ENCODE measurements at regions not wholly inside any gene's neighbourhood (a gene's known extent, or its start where the extent isn't known, plus 50 kb on each side); places are given as distances from the start of the nearest gene placed in this dataset.
"Not testable (repeated sequence)": the region's sequence is repeated elsewhere in the genome, so short reads cannot be mapped to it uniquely, and the experiment has no call there.

DNA sequence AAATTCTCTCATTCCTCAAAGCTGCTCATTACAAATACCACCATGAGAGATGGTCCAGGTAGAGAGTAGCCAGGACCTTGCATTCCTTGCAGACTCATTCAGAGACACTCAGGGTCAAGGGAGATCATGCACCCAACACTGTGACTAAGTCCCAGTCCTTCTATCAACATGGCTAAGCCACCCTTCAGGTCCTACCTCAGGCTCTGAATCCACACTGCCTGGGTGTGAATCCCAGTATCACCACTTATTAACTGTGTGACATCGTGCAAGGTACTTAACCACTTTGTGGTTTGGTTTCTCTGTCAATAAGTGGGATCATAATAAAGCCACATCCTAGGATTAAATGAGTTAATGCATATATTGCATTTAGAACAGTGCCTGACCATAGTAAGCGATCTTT lies 124.1 kb upstream of the NEIL3 start:
- DNase-seq (ENCODE audit: low spot score), result no peak

DNA sequence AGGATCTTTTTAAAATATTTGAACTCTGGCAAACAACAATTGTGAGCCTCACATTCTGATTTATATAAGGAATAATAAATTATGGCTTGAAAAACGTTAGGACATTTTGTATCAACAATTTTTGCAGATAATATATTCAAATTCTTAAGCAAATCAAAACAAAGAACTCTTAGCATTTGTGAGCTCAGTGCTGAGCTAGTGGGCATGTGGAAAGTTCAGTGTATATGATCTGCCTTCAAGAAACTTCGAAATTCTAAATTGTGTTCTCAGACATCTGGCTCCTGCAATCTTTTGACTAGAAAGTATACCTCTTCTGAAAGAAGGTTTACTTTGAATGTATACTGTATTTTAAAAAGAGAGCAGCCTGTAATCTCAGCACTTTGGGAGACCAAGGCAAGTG lies 122.3 kb upstream of the NEIL3 start:
- no peak for DNase-seq (ENCODE audit: low spot score)

DNA sequence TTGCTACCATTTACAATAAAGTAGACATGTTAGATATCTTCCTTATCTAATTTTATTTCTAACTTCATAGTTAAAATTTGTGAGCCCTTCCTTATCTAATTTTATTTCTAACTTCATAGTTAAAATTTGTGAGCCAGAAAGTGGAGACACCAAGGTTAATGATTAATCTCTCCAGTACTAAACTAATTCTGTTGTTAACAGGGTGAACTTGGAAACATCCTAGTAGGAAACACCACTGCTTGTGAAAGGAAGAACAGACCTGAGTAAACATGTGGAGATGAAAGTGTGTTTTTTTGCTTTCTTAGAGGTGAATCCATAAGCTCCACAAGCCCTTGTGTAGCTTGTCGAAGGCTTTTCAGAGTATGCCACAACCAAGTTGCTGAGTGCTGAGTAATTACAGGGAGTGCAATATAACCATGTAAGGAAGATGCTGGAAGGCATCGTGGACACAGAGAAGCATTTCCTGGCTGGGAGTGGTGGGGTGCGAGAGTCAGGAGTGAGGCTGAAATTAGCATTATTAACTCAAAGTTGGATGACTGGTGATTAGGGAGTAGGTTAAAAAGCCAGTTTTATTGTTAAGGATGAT lies 118.6 kb upstream of the NEIL3 start:
- DNase-seq (ENCODE audit: low spot score), result no peak

DNA sequence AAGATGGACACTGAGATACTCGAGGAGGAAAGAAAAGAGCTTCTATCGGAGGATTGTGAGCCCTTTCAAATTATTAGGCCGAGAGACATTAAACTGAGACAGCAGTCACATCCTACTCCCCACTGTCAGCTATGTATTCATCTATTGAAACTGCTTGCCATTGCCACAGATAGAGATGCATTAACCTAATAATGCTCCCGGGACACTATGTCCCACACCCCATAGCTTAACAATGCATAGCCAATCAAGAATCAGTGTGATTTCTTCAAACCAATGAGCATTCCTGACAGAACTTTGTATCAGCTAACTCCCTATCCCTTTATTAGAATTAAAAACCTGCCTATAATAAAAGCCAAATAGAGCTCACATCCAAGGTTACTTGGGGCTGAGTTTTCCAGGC lies 118.1 kb upstream of the NEIL3 start:
- no peak for DNase-seq (ENCODE audit: low spot score)

DNA sequence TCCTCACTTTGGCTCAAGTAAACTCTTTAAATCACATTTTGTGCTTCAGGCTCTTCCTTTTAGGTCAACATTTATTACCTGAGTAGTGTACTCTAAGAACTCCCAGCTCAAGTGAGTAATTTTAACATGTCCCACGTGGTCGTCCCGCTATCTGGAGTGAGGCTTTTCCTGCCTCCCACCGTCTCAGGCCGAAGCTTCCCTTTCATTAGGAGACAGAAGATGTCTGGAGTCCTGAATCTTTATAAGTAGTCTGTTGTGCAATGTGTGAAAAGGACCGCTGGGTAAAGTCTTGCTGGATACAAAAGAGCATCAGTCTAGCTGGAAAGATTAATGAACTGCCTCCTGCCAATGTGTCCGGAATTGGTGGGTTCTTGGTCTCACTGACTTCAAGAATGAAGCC lies 117.7 kb upstream of the NEIL3 start:
- DNase-seq (ENCODE audit: low spot score), result no peak

DNA sequence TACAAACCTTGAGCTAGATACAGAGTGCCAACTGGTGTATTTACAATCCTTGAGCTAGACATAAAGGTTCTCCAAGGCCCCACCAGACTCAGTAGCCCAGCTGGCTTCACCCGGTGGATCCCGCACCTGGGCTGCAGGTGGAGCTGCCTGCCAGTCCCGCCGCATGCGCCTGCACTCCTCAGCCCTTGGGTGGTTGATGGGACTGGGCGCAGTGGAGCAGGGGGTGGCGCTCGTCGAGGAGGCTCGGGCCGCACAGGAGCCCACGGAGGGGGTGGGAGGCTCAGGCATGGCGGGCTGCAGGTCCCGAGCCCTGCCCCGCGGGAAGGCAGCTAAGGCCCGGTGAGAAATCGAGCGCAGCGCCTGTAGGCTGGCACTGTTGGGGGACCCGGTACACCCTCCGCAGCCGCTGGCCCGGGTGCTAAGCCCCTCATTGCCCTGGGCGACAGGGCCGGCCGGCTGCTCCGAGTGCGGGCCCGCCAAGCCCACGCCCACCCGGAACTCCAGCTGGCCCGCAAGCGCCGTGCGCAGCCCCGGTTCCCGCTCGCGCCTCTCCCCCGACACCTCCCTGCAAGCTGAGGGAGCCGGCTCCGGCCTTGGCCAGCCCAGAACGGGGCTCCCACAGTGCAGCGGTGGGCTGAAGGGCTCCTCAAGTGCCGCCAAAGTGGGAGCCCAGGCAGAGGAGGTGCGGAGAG lies 116.5 kb upstream of the NEIL3 start:
- not testable (repeated sequence) for DNase-seq (ENCODE audit: low spot score)

DNA sequence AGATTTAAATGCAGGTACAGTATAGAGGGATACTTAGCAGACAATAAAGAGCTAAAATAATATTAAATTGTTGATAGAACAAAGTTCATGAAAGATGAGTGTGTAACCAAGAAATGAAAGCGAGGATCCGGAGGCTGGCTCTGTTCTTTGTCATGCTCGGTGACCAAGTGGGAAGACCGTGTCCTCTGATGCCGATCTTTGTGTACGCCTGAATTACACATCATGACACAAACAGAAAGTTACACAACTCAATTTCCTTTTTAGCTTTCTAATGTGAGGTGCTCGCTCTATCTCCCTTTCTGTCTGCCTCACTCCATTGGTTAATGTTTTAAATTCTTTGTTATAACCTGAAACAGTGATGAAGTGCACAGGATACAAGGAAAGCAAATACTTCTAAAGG lies 114.8 kb upstream of the NEIL3 start:
- no peak for DNase-seq (ENCODE audit: low spot score)

DNA sequence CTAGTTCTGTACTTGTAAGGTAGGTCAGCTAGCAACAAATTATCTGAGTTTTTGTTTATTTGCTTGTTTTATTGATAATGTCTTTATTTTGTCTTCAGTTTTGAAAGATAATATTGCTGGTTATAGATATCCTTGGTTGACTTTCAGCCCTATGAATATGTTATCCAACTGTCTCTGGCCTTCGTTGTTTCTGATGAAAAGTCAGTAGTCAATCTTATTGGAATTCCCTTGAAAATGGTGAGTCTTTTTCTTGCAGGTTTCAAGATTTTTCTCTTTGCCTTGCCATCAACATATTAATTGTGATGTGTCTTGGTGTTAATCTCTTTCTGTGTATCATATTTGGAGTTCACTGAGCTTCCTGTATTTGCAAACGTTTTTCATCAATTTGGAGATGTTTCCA lies 113.1 kb upstream of the NEIL3 start:
- DNase-seq (ENCODE audit: low spot score), result no peak

DNA sequence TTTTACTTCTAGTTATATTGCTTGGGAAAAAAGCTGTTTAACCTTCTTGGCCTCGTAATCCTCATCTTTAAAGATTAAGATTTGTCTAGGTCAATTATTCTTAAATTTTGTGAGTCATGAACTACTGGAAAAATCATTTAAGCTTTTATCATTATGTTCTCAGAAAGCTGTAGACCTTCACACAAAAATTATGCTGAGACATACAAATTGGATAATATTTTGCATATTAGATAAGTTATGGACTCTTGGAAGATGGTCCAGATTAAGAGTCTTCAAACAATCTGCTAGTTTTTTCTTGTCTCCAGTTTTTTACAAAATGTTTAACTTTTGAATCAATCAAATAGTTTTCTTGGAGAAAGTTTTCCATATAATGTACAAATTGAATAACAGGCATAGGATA lies 108.1 kb upstream of the NEIL3 start:
- no peak for DNase-seq (ENCODE audit: low spot score)

DNA sequence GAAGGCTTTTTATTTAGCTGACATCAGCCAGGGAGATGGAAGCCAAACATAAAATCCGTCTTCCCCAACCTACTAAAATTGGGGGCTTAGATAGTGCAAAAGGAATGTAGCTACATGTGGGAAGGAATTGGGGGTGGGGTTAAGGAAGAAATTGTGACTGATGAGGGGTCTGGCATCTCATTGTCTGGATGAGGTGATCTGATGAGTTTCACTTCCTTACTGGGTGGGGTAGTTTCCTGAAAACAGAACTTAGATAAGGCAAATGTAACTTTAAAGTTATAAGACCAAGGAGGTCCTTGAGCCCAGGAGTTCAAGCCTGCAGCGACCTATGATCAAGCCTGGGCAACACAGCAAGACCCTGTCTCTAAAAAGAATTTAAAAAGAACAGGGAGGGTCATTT lies 105.5 kb upstream of the NEIL3 start:
- DNase-seq (ENCODE audit: low spot score), result no peak

DNA sequence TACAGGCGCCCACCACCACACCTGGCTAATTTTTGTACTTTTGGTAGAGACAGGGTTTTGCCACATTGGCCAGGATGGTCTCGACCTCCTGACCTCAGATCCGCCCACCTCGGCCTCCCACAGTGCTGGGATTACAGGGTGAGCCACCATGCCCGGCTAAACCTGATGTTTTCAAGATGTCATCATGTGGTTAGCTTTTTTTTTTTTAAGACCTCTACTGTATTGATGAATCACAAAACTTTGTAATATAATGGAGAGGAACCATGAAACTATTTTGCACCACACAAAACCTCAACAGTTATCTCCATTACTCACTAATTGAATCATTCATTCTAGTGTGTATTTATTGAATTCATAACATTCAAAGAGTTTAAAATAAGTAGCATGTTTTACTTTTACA lies 94.7 kb upstream of the NEIL3 start:
- no peak for DNase-seq (ENCODE audit: low spot score)

DNA sequence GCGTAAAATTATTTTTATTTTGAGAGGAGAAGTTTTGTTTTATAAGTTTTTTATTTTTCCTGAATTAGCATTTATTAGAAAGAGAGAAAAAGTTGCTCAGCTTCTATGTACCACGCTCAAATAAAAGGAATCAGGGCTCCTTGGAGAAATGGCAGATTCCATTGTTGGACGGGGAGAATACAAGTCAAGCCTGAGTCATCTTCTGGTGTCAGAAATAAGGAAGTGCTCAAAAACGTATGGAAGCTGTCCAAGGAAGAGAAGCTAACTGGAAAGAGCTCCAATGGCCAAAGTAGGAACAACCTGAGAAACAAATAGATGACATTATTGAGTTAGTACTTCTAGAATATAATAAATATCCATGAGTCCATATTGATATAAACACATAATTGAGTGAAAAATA lies 89.3 kb upstream of the NEIL3 start:
- DNase-seq (ENCODE audit: low spot score), result no peak

DNA sequence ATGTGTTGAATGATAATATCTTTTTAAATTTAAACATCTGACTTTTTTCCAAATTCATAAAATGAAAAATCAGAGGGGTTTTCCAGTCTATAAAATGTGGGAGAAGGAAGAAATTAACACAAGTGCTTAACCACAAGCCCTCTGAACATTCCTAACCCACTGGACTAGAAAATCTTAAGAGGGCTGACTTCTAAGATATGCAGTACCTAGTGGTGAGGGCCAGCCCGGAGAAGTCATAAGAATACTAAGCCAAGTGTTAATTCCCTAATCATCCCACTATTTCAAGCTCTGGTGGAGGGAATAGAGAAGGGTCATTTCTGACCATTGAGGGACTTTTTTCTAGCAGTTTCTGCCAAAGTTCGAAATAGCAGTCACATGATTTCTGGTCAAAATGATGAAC lies 86.9 kb upstream of the NEIL3 start:
- DNase-seq (ENCODE audit: low spot score), result no peak

DNA sequence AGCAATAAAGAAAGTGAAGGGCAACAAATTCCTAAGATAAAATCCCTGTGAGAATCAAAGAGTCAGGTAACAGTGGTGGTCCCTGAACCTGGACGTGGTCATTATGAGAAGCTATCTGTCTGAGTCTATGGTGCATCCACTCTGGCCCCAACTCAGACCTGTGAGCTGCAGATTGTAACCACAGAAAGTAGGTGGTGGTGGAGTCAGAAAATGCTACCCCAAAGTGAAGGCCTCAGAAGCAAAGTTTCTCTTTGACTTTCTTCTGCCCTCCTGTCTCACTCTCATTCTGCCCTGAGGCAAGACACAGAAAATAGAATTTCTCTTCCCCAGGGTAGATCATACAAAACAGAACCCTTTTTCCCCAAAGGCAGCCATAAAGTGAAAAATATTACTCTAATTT lies 84.1 kb upstream of the NEIL3 start:
- DNase-seq (ENCODE audit: low spot score), result no peak

DNA sequence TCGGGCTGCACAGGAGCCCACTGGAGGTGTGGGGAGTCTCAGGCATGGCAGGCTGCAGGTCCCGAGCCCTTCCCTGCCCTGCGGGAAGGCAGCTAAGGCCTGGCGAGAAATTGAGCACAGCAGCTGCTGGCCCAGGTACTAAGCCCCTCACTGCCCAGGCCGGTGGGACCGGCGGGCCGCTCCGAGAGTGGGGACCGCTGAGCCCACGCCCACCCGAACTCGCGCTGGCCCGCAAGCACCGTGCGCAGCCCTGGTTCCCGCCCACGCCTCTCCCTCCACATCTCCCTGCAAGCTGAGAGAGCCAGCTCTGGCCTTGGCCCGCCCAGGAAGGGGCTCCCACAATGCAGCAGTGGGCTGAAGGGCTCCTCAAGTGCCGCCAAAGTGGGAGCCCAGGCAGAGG lies 82.0 kb upstream of the NEIL3 start:
- DNase-seq (ENCODE audit: low spot score), result no peak

DNA sequence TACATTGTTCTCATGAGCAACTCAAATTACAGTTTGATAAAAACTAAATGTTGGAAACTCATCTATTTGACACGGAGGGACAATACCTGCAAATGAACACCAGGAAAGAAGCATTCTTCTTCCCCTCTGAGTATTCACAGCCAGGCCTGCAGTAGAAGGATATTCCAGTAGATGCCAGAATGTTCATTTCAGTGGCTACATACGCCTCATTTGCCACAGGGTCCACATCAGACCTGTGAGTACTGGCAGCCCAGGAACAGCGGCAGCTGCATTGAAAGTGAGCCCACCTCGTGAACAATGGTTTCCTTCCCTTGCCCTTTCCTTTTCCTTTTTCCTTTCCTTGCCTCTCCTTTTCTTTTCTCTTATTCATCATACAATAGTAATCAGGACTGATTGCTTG lies 81.1 kb upstream of the NEIL3 start:
- no peak for DNase-seq (ENCODE audit: low spot score)

DNA sequence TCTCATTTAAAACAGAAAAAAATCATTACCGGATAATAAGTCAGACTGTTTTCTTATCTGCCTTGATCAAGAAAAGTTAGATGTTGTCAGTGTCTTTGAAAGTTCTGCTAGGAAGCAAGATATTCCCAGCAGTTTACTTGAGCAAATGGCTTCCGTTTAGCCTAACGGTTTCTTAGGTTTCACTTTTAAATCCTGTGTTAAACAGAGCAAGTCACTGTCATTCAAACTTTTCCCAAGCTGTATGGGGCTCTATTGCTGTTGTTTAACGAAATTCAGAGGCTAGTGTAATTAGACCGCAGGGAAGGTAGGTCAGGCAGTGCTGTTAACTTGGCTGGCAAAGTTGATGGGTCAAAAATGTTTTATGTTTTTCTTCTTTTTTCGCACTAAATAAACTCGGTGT lies 80.3 kb upstream of the NEIL3 start:
- DNase-seq (ENCODE audit: low spot score), result no peak

DNA sequence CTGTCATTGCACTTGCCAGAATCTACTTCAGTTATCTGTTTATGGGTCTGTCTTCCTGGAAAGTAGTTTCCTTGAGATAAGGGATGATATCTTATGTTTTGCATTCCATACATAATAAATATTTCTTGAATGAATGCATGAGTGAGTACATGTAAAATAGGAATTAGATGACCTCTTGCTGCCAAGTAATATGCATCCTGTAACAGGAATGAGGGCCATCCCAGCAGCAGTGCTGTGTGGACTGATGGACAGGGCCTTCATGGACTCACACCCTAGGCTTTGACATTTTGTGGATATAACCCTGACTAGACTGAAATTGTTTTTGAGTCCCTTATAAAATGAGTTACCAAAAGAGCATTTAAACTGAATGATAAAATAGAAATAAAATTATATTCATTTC lies 77.2 kb upstream of the NEIL3 start:
- DNase-seq (ENCODE audit: low spot score), result no peak

DNA sequence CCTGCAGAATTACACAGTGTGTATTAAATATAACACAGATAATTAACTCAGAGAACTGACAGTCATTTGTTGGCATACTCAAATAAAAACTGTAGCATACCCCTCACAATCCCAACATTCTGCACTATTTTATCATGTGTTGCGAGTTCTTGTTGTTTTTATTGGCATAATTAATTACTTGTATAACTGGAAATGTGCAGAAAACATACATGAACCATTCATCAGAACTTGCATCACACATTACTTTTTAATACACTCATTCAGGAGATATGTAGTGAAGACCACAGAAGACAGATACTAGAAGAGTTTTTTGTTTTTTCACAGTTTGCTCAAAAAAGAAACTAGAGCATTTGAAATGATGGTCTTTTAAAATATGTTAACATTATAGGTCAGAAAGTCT lies 74.6 kb upstream of the NEIL3 start:
- DNase-seq (ENCODE audit: low spot score), result no peak

DNA sequence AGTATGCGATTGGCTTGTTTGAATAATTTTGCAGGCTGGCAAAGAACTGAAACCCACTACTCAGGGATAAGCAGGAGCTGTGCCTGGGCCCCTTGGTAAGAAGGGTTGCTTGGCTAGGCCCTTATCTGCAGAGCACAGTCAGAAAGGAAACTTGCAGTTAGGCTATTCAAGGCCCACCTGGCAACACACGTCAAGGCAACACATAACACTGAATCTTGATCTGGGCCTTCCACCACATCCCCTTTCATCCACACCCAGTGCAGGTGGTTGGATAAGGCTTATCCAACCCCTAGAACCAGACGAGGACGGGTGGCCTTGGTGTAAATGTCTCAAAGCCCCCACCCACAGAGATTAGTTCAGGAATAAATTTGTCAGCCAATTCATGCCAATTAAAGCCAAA lies 72.8 kb upstream of the NEIL3 start:
- DNase-seq (ENCODE audit: low spot score), result no peak

DNA sequence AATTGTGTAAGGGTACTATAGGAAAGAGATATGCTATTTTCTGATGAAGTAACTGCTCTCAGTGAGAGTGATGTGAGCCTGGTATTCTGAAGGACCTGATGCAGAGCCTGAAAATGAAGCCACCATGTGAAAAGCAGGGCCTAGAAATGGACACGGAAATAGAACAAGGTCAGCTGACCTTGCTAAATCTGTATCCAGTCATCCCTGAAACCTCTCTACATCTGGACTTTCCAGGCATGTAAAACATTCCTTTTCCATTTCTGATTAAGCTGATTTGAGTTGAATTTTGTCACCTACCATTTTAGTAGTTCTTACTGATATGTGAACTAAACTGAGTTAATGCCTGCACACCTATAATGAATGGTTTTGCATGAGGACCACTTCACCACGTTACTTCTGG lies 72.4 kb upstream of the NEIL3 start:
- no peak for DNase-seq (ENCODE audit: low spot score)

DNA sequence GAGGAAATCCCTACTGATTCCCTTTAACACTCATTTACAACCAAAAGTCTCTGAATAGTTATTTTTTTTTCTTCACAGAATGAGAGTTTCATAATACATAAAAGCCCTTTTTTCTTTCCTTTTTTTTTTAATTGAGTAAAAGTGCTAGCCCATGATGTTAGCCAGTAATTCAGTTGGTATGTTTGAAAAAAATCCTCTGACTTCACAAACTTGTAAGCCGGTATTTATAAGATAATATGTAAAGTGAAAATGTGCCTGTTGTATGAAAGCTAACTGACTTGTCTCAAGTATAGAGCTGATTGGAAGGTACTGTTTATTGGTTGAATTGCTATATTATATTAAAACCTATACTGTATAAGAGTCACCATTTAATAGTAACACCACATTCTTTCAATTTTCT lies 70.2 kb upstream of the NEIL3 start:
- DNase-seq (ENCODE audit: low spot score), result no peak

DNA sequence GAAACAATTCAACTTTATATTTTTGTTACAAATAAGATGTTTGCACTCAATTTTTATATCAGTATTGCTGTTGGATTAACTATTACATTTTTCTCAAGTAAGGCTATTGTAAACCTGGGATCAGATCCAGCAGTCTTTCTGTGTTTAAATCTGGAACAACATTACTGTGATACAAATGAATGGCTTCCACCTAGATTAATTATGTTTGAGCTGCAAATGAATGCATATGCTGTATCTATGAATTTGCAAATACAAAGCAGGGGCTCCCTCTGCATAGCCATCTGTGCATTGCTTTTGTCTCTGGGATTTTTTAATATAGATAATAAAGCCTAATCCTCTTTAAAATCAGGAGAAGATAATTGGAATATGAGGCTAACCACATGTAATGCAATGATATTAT lies 69.8 kb upstream of the NEIL3 start:
- no peak for DNase-seq (ENCODE audit: low spot score)

DNA sequence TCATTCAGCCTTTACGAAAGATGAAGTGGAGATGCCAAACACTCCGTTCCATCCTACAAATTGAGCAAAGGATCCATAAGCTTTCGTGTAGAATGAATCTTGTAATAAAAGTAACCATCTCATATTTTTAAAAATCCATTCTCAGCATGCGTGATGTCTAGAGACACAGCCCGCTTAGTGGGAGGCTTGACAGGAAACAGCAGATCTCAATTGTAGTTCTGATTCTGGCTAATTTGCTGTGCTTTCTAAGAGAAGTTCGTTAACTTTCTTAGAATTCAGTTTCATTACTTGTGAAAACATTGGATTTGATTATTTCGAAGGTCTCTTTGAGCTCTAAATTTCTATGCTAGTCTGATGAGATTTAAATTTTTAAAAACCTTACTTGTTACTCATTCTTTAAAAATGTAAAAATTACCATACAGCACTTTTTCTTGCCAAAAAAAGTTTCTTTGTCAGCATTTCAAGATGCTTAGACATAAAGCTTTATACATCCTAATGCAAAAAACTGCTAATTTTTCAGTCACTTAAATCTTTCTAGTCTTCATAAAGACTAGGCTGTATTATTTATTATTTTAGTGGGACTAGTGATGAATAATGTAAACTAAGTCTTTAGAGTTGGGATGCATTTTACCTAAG lies 66.9 kb upstream of the NEIL3 start:
- no peak for DNase-seq (ENCODE audit: low spot score)
